ENCODE measurements at regions not wholly inside any gene's neighbourhood (a gene's known extent, or its start where the extent isn't known, plus 50 kb on each side); places are given as distances from the start of the nearest gene placed in this dataset.

DNA sequence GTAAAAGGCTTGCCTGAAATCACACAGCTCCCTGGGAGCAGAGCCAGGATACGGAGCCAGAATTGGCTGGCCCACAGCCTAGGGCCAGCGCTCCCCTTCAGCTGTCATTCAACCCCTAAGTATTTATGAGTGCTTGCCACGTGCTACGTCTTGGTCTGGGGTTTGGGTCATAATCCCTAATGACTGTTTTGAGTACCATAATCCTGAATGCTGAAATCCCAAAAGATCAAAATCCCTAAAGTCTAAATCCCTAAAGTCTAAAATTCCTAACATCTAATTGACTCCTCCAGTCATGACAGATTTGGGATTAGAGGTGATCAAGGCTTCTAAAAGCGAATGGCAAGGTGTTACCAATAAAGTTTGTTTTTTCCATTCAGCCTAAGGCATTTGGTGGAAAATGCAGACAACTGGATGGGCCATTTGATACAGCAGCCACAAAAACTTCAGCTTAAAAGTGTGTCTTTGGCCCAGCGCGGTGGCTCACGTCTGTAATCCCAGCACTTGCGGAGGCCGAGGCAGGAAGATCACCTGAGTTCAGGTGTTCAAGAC lies 59.8 kb upstream of the PRR5 start:
- Histone ChIP-seq H3K4me1 (ENCODE audit: insufficient read depth, low read length) (peaks cover 4% of the 10 kb centered on the region), H2AFZ (ENCODE audit: low read length) (no peak overlapping the region), H3K4me3 (ENCODE audit: insufficient read depth, low read length) (no peak overlapping the region), H3K27ac (ENCODE audit: low read depth, low read length) (no peak overlapping the region), H4K20me1 (ENCODE audit: insufficient read depth, low read length) (no peaks in the 10 kb centered on the region), H3K79me2 (ENCODE audit: insufficient read depth, low read length) (no peaks in the 10 kb centered on the region), H3K27me3 (ENCODE audit: insufficient read depth, low read length) (peaks cover 5% of the 10 kb centered on the region), H3K4me2 (ENCODE audit: insufficient read depth, low read length) (no peak overlapping the region), H3K9me3 (ENCODE audit: low read depth, low read length) (no peaks in the 10 kb centered on the region), H3K36me3 (ENCODE audit: insufficient read depth, low read length) (no peaks in the 10 kb centered on the region)
- TF ChIP-seq, protein P1, sequence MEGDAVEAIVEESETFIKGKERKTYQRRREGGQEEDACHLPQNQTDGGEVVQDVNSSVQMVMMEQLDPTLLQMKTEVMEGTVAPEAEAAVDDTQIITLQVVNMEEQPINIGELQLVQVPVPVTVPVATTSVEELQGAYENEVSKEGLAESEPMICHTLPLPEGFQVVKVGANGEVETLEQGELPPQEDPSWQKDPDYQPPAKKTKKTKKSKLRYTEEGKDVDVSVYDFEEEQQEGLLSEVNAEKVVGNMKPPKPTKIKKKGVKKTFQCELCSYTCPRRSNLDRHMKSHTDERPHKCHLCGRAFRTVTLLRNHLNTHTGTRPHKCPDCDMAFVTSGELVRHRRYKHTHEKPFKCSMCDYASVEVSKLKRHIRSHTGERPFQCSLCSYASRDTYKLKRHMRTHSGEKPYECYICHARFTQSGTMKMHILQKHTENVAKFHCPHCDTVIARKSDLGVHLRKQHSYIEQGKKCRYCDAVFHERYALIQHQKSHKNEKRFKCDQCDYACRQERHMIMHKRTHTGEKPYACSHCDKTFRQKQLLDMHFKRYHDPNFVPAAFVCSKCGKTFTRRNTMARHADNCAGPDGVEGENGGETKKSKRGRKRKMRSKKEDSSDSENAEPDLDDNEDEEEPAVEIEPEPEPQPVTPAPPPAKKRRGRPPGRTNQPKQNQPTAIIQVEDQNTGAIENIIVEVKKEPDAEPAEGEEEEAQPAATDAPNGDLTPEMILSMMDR (IDR thresholded peaks at IDR 0.05; ENCODE audit: extremely low read depth, low read depth, low read length): no peak
- peak; percentile 66 for DNase-seq (ENCODE audit: insufficient read length, low spot score, missing footprints)

DNA sequence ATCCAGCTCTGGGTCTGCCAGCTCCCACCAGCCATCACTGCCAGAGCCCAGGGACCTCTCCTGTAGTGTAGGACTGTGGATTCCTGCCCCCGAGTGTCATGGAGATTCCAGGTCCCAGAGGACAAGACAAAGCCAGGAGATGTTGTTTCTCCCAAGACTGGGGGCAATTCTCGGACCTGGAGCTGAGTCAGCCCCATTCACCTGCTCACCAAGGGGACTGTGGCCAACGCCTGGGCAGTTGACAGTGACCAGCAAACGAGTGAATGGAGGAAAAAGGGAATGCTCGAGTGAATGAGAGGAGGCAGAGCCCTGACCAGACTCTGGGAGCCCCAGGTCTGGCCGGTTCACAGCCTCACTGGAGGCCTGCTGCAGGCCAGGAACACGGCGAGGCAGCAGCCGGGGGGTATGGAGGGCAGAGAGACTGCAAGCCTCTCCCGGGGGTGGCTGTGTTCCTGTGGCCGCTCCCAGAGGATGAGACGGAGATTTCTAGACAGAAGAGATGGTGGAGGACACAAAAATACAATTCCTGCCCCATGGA lies 61.3 kb upstream of the PRR5 start:
- H3K27me3 ChIP-seq (ENCODE audit: insufficient read depth, low read length): peaks cover 5% of the 10 kb centered on the region
- H3K4me2 ChIP-seq (ENCODE audit: insufficient read depth, low read length): no peak overlapping the region
- no peak overlapping the region for H2AFZ ChIP-seq (ENCODE audit: low read length)
- H3K4me3 ChIP-seq (ENCODE audit: insufficient read depth, low read length): no peak overlapping the region
- H3K4me1 ChIP-seq (ENCODE audit: insufficient read depth, low read length): peaks cover 4% of the 10 kb centered on the region
- no peaks in the 10 kb centered on the region for H3K9me3 ChIP-seq (ENCODE audit: low read depth, low read length)
- peak; percentile 66 for DNase-seq (ENCODE audit: insufficient read length, low spot score, missing footprints)
- no peaks in the 10 kb centered on the region for H4K20me1 ChIP-seq (ENCODE audit: insufficient read depth, low read length)
- no peaks in the 10 kb centered on the region for H3K79me2 ChIP-seq (ENCODE audit: insufficient read depth, low read length)
- TF ChIP-seq, protein P1 (IDR thresholded peaks at IDR 0.05; ENCODE audit: extremely low read depth, low read depth, low read length): no peak
- H3K27ac ChIP-seq (ENCODE audit: low read depth, low read length): no peak overlapping the region
- H3K36me3 ChIP-seq (ENCODE audit: insufficient read depth, low read length): no peaks in the 10 kb centered on the region

DNA sequence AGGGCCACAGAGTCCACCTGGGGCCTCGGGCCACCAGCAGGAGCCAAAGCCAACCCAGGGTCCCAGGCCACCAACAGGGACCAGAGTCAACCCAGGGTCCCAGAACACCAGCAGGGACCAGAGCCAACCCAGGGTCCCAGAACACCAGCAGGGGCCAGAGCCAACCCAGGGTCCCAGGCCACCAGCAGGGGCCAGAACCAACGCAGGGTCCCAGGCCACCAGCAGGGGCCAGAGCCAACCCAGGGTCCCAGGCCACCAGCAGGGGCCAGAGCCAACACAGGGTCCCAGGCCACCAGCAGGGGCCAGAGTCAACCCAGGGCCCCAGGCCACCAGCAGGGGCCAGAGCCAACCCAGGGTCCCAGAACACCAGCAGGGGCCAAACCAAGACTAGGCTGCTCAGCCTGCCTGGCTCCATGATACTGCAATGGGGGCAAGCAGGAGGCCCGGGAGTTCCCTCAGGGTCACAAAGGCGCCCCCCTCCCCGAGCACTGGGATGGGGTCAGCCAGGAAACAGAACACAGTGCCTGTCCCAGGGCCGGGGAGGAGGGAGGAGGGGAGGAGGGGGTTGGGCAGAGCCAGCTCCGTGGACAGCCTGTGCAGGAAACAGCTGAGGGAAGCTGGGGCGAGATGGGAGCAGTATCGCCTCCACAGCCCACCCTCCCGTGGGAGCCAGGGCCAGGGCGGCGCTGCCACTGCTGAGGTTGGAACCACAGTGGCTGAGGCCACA lies 62.0 kb upstream of the PRR5 start:
- TF ChIP-seq, protein P1 (IDR thresholded peaks at IDR 0.05; ENCODE audit: extremely low read depth, low read depth, low read length): no peak

More for the DNA sequence above, 62.0 kb upstream of the PRR5 start:
- Histone ChIP-seq H3K4me2 (ENCODE audit: insufficient read depth, low read length) (no peak overlapping the region), H3K79me2 (ENCODE audit: insufficient read depth, low read length) (no peaks in the 10 kb centered on the region), H2AFZ (ENCODE audit: low read length) (no peak overlapping the region), H3K36me3 (ENCODE audit: insufficient read depth, low read length) (no peaks in the 10 kb centered on the region), H3K9me3 (ENCODE audit: low read depth, low read length) (no peaks in the 10 kb centered on the region), H3K27ac (ENCODE audit: low read depth, low read length) (no peak overlapping the region), H3K4me3 (ENCODE audit: insufficient read depth, low read length) (no peak overlapping the region), H3K4me1 (ENCODE audit: insufficient read depth, low read length) (peaks cover 4% of the 10 kb centered on the region), H3K27me3 (ENCODE audit: insufficient read depth, low read length) (peaks cover under 1% of the 10 kb centered on the region), H4K20me1 (ENCODE audit: insufficient read depth, low read length) (no peaks in the 10 kb centered on the region)
- peak; percentile 45 for DNase-seq (ENCODE audit: insufficient read length, low spot score, missing footprints)

Data from osteoblast (primary cell).